ENCODE measurements at regions not wholly inside any gene's neighbourhood (a gene's known extent, or its start where the extent isn't known, plus 50 kb on each side); places are given as distances from the start of the nearest gene placed in this dataset.

GRCh38 chr14:37787879-37788494 is 192.6 kb downstream of the TTC6 start (continued):
- no peak for TF ChIP-seq MTERF4 (CRISPR knock-in tag; IDR thresholded peaks at IDR 0.05)
- peak; percentile 79; the same call in 1 of the 2 replicates for TF ChIP-seq MEIS1 (CRISPR knock-in tag; IDR thresholded peaks at IDR 0.05; ENCODE audit: borderline replicate concordance)
- TF ChIP-seq, protein P1, sequence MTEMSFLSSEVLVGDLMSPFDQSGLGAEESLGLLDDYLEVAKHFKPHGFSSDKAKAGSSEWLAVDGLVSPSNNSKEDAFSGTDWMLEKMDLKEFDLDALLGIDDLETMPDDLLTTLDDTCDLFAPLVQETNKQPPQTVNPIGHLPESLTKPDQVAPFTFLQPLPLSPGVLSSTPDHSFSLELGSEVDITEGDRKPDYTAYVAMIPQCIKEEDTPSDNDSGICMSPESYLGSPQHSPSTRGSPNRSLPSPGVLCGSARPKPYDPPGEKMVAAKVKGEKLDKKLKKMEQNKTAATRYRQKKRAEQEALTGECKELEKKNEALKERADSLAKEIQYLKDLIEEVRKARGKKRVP (CRISPR knock-in tag; IDR thresholded peaks at IDR 0.05), result peak in 1 of 2 experiments; percentile 98; a peak in 2 of 4 replicates
- TF ChIP-seq ZNF263 (CRISPR knock-in tag; IDR thresholded peaks at IDR 0.05), result 0 out of 2 replicates have a peak, but pooled peaks have one; percentile 54
- TF ChIP-seq ZNF530 (CRISPR knock-in tag; IDR thresholded peaks at IDR 0.05; ENCODE audit: low read depth), result no peak
- TF ChIP-seq TAF1 (CRISPR knock-in tag; IDR thresholded peaks at IDR 0.05), result no peak
- TF ChIP-seq, protein P2, sequence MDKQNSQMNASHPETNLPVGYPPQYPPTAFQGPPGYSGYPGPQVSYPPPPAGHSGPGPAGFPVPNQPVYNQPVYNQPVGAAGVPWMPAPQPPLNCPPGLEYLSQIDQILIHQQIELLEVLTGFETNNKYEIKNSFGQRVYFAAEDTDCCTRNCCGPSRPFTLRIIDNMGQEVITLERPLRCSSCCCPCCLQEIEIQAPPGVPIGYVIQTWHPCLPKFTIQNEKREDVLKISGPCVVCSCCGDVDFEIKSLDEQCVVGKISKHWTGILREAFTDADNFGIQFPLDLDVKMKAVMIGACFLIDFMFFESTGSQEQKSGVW (CRISPR knock-in tag; IDR thresholded peaks at IDR 0.05; ENCODE audit: borderline replicate concordance), result no peak; the same call in 1 of the 2 replicates
- 0 out of 2 replicates have a peak, but pooled peaks have one; percentile 63 for TF ChIP-seq ZNF724P (CRISPR knock-in tag; IDR thresholded peaks at IDR 0.05; ENCODE audit: borderline replicate concordance)
- peak; percentile 77 for TF ChIP-seq ETV5 (CRISPR knock-in tag; IDR thresholded peaks at IDR 0.05; ENCODE audit: borderline replicate concordance)
- TF ChIP-seq ZNF317 (CRISPR knock-in tag; IDR thresholded peaks at IDR 0.05), result peak; percentile 55; the same call in 1 of the 2 replicates
- TF ChIP-seq MIER2 (CRISPR knock-in tag; IDR thresholded peaks at IDR 0.05), result peak; percentile 81; the same call in 1 of the 2 replicates
- TF ChIP-seq RFXANK (CRISPR knock-in tag; IDR thresholded peaks at IDR 0.05), result 0 out of 2 replicates have a peak, but pooled peaks have one; percentile 4
- TF ChIP-seq, protein P3, sequence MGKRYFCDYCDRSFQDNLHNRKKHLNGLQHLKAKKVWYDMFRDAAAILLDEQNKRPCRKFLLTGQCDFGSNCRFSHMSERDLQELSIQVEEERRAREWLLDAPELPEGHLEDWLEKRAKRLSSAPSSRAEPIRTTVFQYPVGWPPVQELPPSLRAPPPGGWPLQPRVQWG (CRISPR knock-in tag; IDR thresholded peaks at IDR 0.05; ENCODE audit: borderline replicate concordance, low read depth), result no peak
- peak; percentile 85 for TF ChIP-seq MIER3 (CRISPR knock-in tag; IDR thresholded peaks at IDR 0.05; ENCODE audit: borderline replicate concordance)
- TF ChIP-seq ZNF710 (CRISPR knock-in tag; IDR thresholded peaks at IDR 0.05; ENCODE audit: borderline replicate concordance), result peak; percentile 86; the same call in 1 of the 2 replicates
- TF ChIP-seq NONO (IDR thresholded peaks at IDR 0.05), result no peak
- peak; percentile 57 for TF ChIP-seq NONO (CRISPR knock-in tag; conservative IDR thresholded peaks at IDR 0.05)
- TF ChIP-seq TBX3 (IDR thresholded peaks at IDR 0.05; ENCODE audit: borderline replicate concordance), result peak; percentile 42; the same call in 1 of the 2 replicates
- TF ChIP-seq DRAP1 (CRISPR knock-in tag; IDR thresholded peaks at IDR 0.05), result peak; percentile 52; the same call in 1 of the 2 replicates
- no peak for TF ChIP-seq ZNF460 (CRISPR knock-in tag; IDR thresholded peaks at IDR 0.05; ENCODE audit: borderline replicate concordance)
- no peak for TF ChIP-seq ZNF546 (CRISPR knock-in tag; conservative IDR thresholded peaks at IDR 0.05)
- no peak for TF ChIP-seq KAT2B (IDR thresholded peaks at IDR 0.05; ENCODE audit: borderline replicate concordance, low read depth, low read length)
